ENCODE measurements at regions not wholly inside any gene's neighbourhood (a gene's known extent, or its start where the extent isn't known, plus 50 kb on each side); places are given as distances from the start of the nearest gene placed in this dataset.
"Not testable (repeated sequence)": the region's sequence is repeated elsewhere in the genome, so short reads cannot be mapped to it uniquely, and the experiment has no call there.

DNA sequence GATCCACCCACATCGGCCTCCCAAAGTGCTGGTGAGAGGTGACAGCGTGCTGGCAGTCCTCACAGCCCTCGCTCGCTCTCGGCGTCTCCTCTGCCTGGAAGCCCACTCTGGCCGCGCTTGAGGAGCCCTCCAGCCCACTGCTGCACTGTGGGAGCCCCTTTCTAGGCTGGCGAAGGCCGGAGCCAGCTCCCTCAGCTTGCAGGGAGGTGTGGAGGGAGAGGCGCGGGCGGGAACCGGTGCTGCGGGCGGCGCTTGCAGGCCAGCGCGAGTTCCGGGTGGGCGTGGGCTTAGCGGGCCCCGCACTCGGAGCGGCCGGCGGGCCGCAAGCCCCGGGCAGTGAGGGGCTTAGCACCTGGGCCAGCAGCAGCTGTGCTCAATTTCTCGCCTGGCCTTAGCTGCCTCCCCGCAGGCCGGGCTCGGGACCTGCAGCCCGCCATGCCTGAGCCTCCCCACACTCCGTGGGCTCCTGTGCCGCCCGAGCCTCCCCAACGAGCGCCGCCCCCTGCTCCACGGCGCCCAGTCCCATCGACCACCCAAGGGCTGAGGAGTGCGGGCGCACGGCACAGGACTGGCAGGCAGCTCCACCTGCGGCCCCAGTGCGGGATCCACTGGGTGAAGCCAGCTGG lies 260.2 kb downstream of the PCNX1 start:
- TF ChIP-seq, protein P1, sequence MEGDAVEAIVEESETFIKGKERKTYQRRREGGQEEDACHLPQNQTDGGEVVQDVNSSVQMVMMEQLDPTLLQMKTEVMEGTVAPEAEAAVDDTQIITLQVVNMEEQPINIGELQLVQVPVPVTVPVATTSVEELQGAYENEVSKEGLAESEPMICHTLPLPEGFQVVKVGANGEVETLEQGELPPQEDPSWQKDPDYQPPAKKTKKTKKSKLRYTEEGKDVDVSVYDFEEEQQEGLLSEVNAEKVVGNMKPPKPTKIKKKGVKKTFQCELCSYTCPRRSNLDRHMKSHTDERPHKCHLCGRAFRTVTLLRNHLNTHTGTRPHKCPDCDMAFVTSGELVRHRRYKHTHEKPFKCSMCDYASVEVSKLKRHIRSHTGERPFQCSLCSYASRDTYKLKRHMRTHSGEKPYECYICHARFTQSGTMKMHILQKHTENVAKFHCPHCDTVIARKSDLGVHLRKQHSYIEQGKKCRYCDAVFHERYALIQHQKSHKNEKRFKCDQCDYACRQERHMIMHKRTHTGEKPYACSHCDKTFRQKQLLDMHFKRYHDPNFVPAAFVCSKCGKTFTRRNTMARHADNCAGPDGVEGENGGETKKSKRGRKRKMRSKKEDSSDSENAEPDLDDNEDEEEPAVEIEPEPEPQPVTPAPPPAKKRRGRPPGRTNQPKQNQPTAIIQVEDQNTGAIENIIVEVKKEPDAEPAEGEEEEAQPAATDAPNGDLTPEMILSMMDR (IDR thresholded peaks at IDR 0.05; ENCODE audit: low read depth, low read length, missing input control): not testable (repeated sequence)
- TF ChIP-seq, protein P2, sequence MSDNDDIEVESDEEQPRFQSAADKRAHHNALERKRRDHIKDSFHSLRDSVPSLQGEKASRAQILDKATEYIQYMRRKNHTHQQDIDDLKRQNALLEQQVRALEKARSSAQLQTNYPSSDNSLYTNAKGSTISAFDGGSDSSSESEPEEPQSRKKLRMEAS (IDR thresholded peaks at IDR 0.05): not testable (repeated sequence)
- not testable (repeated sequence) for TF ChIP-seq FOXA2 (IDR thresholded peaks at IDR 0.05); RAD21 (IDR thresholded peaks at IDR 0.05); EGR1 (IDR thresholded peaks at IDR 0.05; ENCODE audit: low read depth in 2 of 2); FOXA1 (IDR thresholded peaks at IDR 0.05); YY1 (IDR thresholded peaks at IDR 0.05); NR2F2 (IDR thresholded peaks at IDR 0.05)
- TF ChIP-seq, protein P3, sequence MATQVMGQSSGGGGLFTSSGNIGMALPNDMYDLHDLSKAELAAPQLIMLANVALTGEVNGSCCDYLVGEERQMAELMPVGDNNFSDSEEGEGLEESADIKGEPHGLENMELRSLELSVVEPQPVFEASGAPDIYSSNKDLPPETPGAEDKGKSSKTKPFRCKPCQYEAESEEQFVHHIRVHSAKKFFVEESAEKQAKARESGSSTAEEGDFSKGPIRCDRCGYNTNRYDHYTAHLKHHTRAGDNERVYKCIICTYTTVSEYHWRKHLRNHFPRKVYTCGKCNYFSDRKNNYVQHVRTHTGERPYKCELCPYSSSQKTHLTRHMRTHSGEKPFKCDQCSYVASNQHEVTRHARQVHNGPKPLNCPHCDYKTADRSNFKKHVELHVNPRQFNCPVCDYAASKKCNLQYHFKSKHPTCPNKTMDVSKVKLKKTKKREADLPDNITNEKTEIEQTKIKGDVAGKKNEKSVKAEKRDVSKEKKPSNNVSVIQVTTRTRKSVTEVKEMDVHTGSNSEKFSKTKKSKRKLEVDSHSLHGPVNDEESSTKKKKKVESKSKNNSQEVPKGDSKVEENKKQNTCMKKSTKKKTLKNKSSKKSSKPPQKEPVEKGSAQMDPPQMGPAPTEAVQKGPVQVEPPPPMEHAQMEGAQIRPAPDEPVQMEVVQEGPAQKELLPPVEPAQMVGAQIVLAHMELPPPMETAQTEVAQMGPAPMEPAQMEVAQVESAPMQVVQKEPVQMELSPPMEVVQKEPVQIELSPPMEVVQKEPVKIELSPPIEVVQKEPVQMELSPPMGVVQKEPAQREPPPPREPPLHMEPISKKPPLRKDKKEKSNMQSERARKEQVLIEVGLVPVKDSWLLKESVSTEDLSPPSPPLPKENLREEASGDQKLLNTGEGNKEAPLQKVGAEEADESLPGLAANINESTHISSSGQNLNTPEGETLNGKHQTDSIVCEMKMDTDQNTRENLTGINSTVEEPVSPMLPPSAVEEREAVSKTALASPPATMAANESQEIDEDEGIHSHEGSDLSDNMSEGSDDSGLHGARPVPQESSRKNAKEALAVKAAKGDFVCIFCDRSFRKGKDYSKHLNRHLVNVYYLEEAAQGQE (IDR thresholded peaks at IDR 0.05): not testable (repeated sequence)
- TF ChIP-seq, protein P4, sequence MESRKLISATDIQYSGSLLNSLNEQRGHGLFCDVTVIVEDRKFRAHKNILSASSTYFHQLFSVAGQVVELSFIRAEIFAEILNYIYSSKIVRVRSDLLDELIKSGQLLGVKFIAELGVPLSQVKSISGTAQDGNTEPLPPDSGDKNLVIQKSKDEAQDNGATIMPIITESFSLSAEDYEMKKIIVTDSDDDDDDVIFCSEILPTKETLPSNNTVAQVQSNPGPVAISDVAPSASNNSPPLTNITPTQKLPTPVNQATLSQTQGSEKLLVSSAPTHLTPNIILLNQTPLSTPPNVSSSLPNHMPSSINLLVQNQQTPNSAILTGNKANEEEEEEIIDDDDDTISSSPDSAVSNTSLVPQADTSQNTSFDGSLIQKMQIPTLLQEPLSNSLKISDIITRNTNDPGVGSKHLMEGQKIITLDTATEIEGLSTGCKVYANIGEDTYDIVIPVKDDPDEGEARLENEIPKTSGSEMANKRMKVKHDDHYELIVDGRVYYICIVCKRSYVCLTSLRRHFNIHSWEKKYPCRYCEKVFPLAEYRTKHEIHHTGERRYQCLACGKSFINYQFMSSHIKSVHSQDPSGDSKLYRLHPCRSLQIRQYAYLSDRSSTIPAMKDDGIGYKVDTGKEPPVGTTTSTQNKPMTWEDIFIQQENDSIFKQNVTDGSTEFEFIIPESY (IDR thresholded peaks at IDR 0.05): not testable (repeated sequence)
